ENCODE measurements at regions not wholly inside any gene's neighbourhood (a gene's known extent, or its start where the extent isn't known, plus 50 kb on each side); places are given as distances from the start of the nearest gene placed in this dataset.

DNA sequence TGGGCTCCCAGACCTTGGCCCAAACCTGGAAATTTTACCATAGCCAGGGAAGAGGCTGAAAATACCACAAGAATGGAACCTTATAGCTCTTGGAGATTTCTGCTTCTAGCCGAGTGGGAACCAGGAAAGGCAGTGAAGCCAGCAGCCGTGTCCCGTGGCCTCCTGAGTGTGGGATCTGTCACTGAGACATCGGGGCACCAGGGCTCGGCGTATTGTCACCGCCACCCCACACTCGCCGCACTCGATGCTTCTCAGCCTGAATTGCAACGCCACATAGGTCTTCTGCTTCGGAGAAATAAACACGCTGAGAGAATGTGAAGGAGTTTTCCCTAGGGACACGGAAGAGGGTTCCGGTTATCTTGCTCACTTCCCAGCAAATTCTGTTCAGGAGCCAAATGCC is 61.5 kb downstream of the DLL1 start:
- TF ChIP-seq SUZ12 (IDR thresholded peaks at IDR 0.05; ENCODE audit: extremely low read depth, insufficient read depth, insufficient read length) (no peak), YY1 (IDR thresholded peaks at IDR 0.05; ENCODE audit: insufficient read depth, insufficient read length) (no peak), ZNF274 (IDR thresholded peaks at IDR 0.05; ENCODE audit: low read depth, low read length) (no peak)

Data from NT2/D1 (cell line).